Fibroblast of mammary gland (primary cell): ENCODE measurements at regions not wholly inside any gene's neighbourhood (a gene's known extent, or its start where the extent isn't known, plus 50 kb on each side); places are given as distances from the start of the nearest gene placed in this dataset.

Experiments used
- DNase-seq: peaks from one replicate; pipeline ENCODE4 v3.0.0-alpha.2; 2010; ENCODE audit warnings: low read depth
- H3K4me3 ChIP-seq: 2 replicates; pipeline ENCODE4 v1.5.1; 2011; ENCODE audit warnings: low read depth, mild to moderate bottlenecking, low read length, moderate library complexity; ENCODE audit not compliant: control insufficient read depth
- TF ChIP-seq, protein P1 (sequence below): conservative IDR thresholded peaks from 2 replicates; pipeline ENCODE4 v1.5.1; 2011; ENCODE audit warnings: low read depth, low read length, inconsistent platforms; ENCODE audit not compliant: control insufficient read depth, insufficient read depth

GRCh38 chr2:63665846-63666475, 77.2 kb downstream of the MDH1 start:
- no peak overlapping the region for H3K4me3 ChIP-seq
- TF ChIP-seq, protein P1, sequence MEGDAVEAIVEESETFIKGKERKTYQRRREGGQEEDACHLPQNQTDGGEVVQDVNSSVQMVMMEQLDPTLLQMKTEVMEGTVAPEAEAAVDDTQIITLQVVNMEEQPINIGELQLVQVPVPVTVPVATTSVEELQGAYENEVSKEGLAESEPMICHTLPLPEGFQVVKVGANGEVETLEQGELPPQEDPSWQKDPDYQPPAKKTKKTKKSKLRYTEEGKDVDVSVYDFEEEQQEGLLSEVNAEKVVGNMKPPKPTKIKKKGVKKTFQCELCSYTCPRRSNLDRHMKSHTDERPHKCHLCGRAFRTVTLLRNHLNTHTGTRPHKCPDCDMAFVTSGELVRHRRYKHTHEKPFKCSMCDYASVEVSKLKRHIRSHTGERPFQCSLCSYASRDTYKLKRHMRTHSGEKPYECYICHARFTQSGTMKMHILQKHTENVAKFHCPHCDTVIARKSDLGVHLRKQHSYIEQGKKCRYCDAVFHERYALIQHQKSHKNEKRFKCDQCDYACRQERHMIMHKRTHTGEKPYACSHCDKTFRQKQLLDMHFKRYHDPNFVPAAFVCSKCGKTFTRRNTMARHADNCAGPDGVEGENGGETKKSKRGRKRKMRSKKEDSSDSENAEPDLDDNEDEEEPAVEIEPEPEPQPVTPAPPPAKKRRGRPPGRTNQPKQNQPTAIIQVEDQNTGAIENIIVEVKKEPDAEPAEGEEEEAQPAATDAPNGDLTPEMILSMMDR, result no peak
- DNase-seq, result peak; percentile 88

GRCh38 chr2:63667132-63667700, 78.5 kb downstream of the MDH1 start:
- no peak for DNase-seq
- no peak overlapping the region for H3K4me3 ChIP-seq
- TF ChIP-seq, protein P1, result no peak

DNA sequence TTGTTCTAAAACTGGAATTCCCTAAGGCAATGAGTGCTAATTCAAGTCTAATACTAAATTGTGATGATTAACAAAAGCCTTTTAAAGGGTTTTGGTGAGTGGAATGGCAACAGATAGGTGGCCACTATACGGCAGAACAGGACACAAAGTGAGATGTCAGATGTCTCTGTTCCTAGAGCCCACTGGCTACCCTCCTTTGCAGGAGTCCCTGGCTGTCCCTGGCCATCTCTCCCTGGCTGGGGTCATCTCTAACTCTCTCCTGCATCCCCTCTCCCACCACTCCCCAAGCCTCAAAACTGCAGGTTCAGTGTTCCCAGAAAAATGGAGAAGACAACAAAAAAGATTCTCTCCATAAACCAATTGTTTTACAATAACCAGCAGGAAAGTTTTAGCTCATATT, 79.2 kb downstream of the MDH1 start:
- no peak for DNase-seq
- TF ChIP-seq, protein P1, result no peak
- H3K4me3 ChIP-seq, result no peak overlapping the region

DNA sequence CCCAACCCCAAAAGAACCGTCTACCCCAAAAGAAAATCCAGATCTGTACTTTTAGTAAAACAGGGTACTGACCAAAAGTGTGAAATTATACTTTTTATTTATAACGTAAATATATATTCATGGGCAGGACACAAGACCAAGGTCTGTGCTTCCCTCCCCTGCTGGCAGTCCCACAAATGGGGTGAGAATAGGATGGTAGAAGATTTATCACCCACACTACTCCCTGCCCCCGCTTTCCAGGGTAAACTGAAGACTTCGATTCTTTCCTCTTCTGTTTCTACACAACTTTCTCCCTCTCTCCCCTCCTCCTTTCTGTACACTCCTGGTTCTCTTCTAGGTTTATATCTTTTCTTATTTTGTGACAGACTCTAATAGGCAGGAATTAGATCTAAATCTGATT, 79.7 kb downstream of the MDH1 start:
- no peak overlapping the region for H3K4me3 ChIP-seq
- no peak for DNase-seq
- TF ChIP-seq, protein P1, result no peak

DNA sequence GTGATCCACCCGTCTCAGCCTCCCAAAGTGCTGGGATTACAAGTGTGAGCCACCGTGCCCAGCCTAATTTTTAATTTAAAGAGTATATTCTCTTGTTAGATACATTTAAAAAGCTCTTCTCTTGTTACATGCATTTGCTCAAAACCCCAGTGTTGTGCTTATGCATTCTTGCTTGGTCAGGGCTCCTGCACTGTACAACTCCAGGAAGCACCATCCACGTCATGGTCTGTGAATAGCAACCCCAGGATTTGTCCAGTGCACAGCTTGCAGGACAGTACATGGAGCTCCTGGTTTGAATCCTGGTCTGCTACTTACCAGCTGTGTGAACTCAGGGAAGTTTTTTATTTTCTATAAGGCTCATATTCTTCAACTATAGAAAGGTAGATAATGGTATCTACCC, 80.8 kb downstream of the MDH1 start:
- H3K4me3 ChIP-seq, result no peak overlapping the region
- no peak for DNase-seq
- TF ChIP-seq, protein P1, result no peak

- H3K4me3 ChIP-seq, result no peak overlapping the region
- no peak for DNase-seq
- TF ChIP-seq, protein P1, result no peak
These were observed 85.2 kb downstream of the MDH1 start for GRCh38 chr2:63673865-63674533.
